ENCODE measurements at regions not wholly inside any gene's neighbourhood (a gene's known extent, or its start where the extent isn't known, plus 50 kb on each side); places are given as distances from the start of the nearest gene placed in this dataset.

GRCh38 chr13:72346716-72347115, 380.7 kb downstream of the MZT1 start:
- no peak for TF ChIP-seq CTCF (IDR thresholded peaks at IDR 0.05; ENCODE audit: insufficient read depth, low read length)
- TF ChIP-seq REST (IDR thresholded peaks at IDR 0.05; ENCODE audit: insufficient replicate concordance, low read depth), result no peak
